Neural cell (in vitro differentiated cells): ENCODE measurements at regions not wholly inside any gene's neighbourhood (a gene's known extent, or its start where the extent isn't known, plus 50 kb on each side); places are given as distances from the start of the nearest gene placed in this dataset.

ENCODE experiments used
- H2AFZ ChIP-seq: fragments of 200-600, 300-800 bp; sonication (generic), shearing (Covaris generic); 2 replicates; pipeline ENCODE4 v1.6.0; 2014; ENCODE audit warnings: low read depth, mild to moderate bottlenecking, antibody characterized with exemption, low read length, moderate library complexity
- H3F3A ChIP-seq: fragments of 200-600 bp; shearing (Covaris generic); 2 replicates; pipeline ENCODE4 v1.6.1; 2016; ENCODE audit warnings: mild to moderate bottlenecking, moderate library complexity, mixed read lengths, antibody characterized with exemption, low read length; ENCODE audit not compliant: insufficient read depth, poor library complexity, severe bottlenecking
- H3K27ac ChIP-seq: fragments of 200-600, 300-800 bp; sonication (generic), shearing (Covaris generic); 2 replicates; pipeline ENCODE4 v1.5.1; 2014; ENCODE audit warnings: mild to moderate bottlenecking, low read length, moderate library complexity
- H3K27me3 ChIP-seq: fragments of 300-800, 200-600 bp; sonication (generic), shearing (Covaris generic); 2 replicates; pipeline ENCODE4 v1.6.0; 2014; ENCODE audit warnings: mild to moderate bottlenecking, low read depth, low read length, moderate library complexity; ENCODE audit not compliant: insufficient read depth
- H3K36me3 ChIP-seq: fragments of 300-800, 200-600 bp; sonication (generic), shearing (Covaris generic); 2 replicates; pipeline ENCODE4 v1.5.1; 2014; ENCODE audit warnings: mild to moderate bottlenecking, antibody characterized with exemption, low read length, moderate library complexity; ENCODE audit not compliant: insufficient read depth
- H3K4me2 ChIP-seq: fragments of 300-800, 200-600 bp; sonication (generic), shearing (Covaris generic); 2 replicates; pipeline ENCODE4 v1.6.0; 2014; ENCODE audit warnings: mild to moderate bottlenecking, low read length
- H3K4me3 ChIP-seq: fragments of 300-800, 200-600 bp; sonication (generic), shearing (Covaris generic); 2 replicates; pipeline ENCODE4 v1.5.1; 2014; ENCODE audit warnings: mild to moderate bottlenecking, low read length, moderate library complexity
- H3K79me2 ChIP-seq: fragments of 200-600 bp; shearing (Covaris generic); replicated peaks from 2 replicates; pipeline ENCODE4 v1.6.0; 2014; ENCODE audit warnings: mild to moderate bottlenecking, low read length, moderate library complexity; ENCODE audit not compliant: insufficient read depth
- H3K9ac ChIP-seq: fragments of 300-800, 200-600 bp; sonication (generic), shearing (Covaris generic); 2 replicates; pipeline ENCODE4 v1.6.1; 2016; ENCODE audit warnings: mild to moderate bottlenecking, low read length, mixed read lengths
- H3K9me2 ChIP-seq: fragments of 200-600 bp; shearing (Covaris generic); 2 replicates; pipeline ENCODE4 v1.6.1; 2016; ENCODE audit warnings: mild to moderate bottlenecking, low read length, mixed read lengths; ENCODE audit not compliant: insufficient read depth
- H3K9me3 ChIP-seq: fragments of 200-600, 300-800 bp; sonication (generic), shearing (Covaris generic); 2 replicates; pipeline ENCODE4 v1.6.1; 2016; ENCODE audit warnings: mild to moderate bottlenecking, mixed run types, low read length, moderate library complexity, mixed read lengths
- H4K20me1 ChIP-seq: fragments of 200-600 bp; shearing (Covaris generic); 2 replicates; pipeline ENCODE4 v1.6.1; 2016; ENCODE audit warnings: mild to moderate bottlenecking, mixed run types; ENCODE audit not compliant: insufficient read depth
- EP300 ChIP-seq: fragments of 450-650 bp; conservative IDR thresholded peaks from 2 replicates; pipeline ENCODE4 v1.6.1; 2014; ENCODE audit warnings: antibody characterized with exemption, mild to moderate bottlenecking, moderate library complexity; ENCODE audit not compliant: poor library complexity, severe bottlenecking
- EZH2 ChIP-seq: fragments of 200-600, 300-800 bp; shearing (Covaris generic), sonication (generic); IDR thresholded peaks from 2 replicates; pipeline ENCODE4 v1.6.1; 2014; ENCODE audit warnings: antibody characterized with exemption, low read length, borderline replicate concordance, mild to moderate bottlenecking; ENCODE audit not compliant: insufficient read depth, poor library complexity, severe bottlenecking
- MXI1 ChIP-seq: fragments of 450-650 bp; conservative IDR thresholded peaks from 2 replicates; pipeline ENCODE4 v1.6.1; 2014; ENCODE audit warnings: antibody characterized with exemption, mild to moderate bottlenecking; ENCODE audit not compliant: poor library complexity, severe bottlenecking
- POLR2AphosphoS5 ChIP-seq: IDR thresholded peaks from 2 replicates; pipeline ENCODE4 v1.6.1; 2012
- RAD21 ChIP-seq: fragments of 450-650 bp; conservative IDR thresholded peaks from 2 replicates; pipeline ENCODE4 v1.6.1; 2014; ENCODE audit warnings: antibody characterized with exemption, mild to moderate bottlenecking, moderate library complexity
- SMC3 ChIP-seq: fragments of 450-650 bp; conservative IDR thresholded peaks from 2 replicates; pipeline ENCODE4 v1.6.1; 2014; ENCODE audit warnings: antibody characterized with exemption, mild to moderate bottlenecking, moderate library complexity; ENCODE audit not compliant: poor library complexity
- TAF1 ChIP-seq: IDR thresholded peaks from 2 replicates; pipeline ENCODE4 v1.6.1; 2012; ENCODE audit warnings: low read depth
- TF ChIP-seq, protein P1 (sequence below): IDR thresholded peaks from 2 replicates; pipeline ENCODE4 v1.6.1; 2012; ENCODE audit warnings: borderline replicate concordance
- TF ChIP-seq, protein P2 (sequence below): fragments of 450-650 bp; IDR thresholded peaks from 2 replicates; pipeline ENCODE4 v1.5.1; 2014; ENCODE audit warnings: antibody characterized with exemption, mild to moderate bottlenecking, moderate library complexity; ENCODE audit not compliant: poor library complexity, severe bottlenecking

DNA sequence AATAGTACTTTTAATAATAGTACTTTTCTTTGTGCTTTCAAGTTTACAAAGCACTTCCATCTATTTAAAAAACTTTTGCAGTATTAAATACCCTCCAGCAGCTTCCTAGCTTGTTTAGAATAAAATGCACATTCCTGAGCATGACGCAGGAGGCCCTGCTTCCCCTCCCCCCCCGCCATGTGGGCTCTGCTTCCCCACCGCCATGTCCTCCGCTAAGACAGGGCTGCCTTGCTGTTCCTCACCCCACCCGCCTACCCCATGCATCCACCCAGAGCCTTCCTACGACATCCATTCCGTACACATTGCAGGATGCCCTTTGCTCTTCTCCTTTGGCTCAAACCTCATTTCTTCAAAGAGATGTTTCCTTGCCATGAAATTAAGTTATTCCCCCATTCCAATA is 205.9 kb upstream of the MSX2 start:
- Histone ChIP-seq H3K9ac (no peak overlapping the region), H3K9me3 (no peaks in the 10 kb centered on the region), H3K79me2 (no peaks in the 10 kb centered on the region), H3K9me2 (no peaks in the 10 kb centered on the region), H4K20me1 (no peaks in the 10 kb centered on the region), H3K27me3 (peaks cover 9% of the 10 kb centered on the region), H3K4me2 (no peak overlapping the region), H3F3A (no peaks in the 10 kb centered on the region), H3K36me3 (no peaks in the 10 kb centered on the region), H3K4me3 (no peak overlapping the region), H3K27ac (no peak overlapping the region), H2AFZ (no peak overlapping the region)
- TF ChIP-seq MXI1 (no peak), EZH2 (no peak), EP300 (no peak), RAD21 (no peak), POLR2AphosphoS5 (no peak), TAF1 (no peak), SMC3 (no peak)
- TF ChIP-seq, protein P1, sequence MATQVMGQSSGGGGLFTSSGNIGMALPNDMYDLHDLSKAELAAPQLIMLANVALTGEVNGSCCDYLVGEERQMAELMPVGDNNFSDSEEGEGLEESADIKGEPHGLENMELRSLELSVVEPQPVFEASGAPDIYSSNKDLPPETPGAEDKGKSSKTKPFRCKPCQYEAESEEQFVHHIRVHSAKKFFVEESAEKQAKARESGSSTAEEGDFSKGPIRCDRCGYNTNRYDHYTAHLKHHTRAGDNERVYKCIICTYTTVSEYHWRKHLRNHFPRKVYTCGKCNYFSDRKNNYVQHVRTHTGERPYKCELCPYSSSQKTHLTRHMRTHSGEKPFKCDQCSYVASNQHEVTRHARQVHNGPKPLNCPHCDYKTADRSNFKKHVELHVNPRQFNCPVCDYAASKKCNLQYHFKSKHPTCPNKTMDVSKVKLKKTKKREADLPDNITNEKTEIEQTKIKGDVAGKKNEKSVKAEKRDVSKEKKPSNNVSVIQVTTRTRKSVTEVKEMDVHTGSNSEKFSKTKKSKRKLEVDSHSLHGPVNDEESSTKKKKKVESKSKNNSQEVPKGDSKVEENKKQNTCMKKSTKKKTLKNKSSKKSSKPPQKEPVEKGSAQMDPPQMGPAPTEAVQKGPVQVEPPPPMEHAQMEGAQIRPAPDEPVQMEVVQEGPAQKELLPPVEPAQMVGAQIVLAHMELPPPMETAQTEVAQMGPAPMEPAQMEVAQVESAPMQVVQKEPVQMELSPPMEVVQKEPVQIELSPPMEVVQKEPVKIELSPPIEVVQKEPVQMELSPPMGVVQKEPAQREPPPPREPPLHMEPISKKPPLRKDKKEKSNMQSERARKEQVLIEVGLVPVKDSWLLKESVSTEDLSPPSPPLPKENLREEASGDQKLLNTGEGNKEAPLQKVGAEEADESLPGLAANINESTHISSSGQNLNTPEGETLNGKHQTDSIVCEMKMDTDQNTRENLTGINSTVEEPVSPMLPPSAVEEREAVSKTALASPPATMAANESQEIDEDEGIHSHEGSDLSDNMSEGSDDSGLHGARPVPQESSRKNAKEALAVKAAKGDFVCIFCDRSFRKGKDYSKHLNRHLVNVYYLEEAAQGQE, result no peak
- TF ChIP-seq, protein P2, sequence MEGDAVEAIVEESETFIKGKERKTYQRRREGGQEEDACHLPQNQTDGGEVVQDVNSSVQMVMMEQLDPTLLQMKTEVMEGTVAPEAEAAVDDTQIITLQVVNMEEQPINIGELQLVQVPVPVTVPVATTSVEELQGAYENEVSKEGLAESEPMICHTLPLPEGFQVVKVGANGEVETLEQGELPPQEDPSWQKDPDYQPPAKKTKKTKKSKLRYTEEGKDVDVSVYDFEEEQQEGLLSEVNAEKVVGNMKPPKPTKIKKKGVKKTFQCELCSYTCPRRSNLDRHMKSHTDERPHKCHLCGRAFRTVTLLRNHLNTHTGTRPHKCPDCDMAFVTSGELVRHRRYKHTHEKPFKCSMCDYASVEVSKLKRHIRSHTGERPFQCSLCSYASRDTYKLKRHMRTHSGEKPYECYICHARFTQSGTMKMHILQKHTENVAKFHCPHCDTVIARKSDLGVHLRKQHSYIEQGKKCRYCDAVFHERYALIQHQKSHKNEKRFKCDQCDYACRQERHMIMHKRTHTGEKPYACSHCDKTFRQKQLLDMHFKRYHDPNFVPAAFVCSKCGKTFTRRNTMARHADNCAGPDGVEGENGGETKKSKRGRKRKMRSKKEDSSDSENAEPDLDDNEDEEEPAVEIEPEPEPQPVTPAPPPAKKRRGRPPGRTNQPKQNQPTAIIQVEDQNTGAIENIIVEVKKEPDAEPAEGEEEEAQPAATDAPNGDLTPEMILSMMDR, result no peak

DNA sequence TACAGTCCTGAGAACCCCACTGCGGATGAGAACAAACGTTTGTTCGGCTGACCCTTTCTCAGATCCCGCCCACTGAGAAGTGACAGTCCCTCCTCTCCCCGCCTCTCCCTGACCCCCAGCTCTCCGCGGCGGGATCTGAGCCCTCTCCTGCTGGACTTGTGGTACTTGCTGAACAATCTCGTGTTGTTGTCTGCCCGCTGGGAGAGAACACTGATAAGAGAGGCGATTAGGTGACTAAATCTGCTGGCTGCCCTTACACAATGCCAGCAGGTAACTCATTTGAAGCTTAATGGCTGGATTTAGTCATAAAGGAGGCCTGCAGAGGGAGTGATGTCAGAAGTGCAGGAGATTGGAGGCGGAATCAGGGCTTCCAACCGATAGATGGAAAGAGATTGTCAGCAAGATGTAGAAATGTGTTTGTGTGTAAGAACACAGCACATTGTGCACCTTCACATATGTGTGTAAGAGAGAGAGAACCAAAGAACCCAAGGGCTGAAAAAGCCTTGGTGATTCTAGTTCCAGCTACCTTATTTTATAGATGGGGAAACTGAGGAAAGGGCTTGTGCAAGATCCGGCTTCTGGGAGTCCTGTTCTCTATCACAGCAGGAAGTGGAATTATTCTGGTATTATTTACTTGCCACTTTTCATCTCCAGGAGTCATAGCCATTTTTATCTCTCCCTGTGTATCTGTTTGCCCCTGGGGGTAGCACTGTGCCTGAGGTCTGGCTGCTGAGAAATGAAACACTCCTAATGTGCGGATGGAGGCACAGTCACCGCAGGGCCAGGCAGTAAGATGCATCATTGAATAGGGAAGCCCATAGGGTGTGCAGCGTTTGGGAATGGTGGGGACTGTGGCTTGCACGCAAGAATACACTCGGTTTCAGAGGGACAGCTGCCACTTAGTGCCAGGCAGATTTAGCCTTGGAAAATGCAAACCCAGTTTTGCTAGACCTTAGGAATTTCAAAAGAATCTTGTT is 203.7 kb upstream of the MSX2 start:
- Histone ChIP-seq H3K79me2 (no peaks in the 10 kb centered on the region), H3K27ac (peak overlapping the region; percentile 26), H4K20me1 (no peaks in the 10 kb centered on the region), H3K4me3 (peak overlapping the region; percentile 26), H2AFZ (no peak overlapping the region), H3K9me2 (no peaks in the 10 kb centered on the region), H3K9me3 (no peaks in the 10 kb centered on the region), H3K27me3 (peaks cover 9% of the 10 kb centered on the region), H3F3A (no peaks in the 10 kb centered on the region), H3K9ac (peak overlapping the region; percentile 33), H3K36me3 (no peaks in the 10 kb centered on the region), H3K4me2 (no peak overlapping the region)
- TF ChIP-seq, protein P1, result no peak
- TF ChIP-seq EP300 (peak; percentile 48), MXI1 (no peak), POLR2AphosphoS5 (peak; percentile 89), SMC3 (peak; percentile 27), RAD21 (no peak), TAF1 (no peak), EZH2 (no peak)
- TF ChIP-seq, protein P2, result peak; percentile 32
